Vagina (tissue), 2 donors: ENCODE measurements at regions not wholly inside any gene's neighbourhood (a gene's known extent, or its start where the extent isn't known, plus 50 kb on each side); places are given as distances from the start of the nearest gene placed in this dataset.

Experiments used
- POLR2A ChIP-seq, 2 donors: fragments of 450-650 bp; IDR thresholded peaks; one replicate each; pipeline ENCODE4 v1.6.1; 2017; ENCODE audit warnings: antibody characterized with exemption in 2 of 2, mild to moderate bottlenecking in 2 of 2, moderate library complexity in 2 of 2
- POLR2AphosphoS5 ChIP-seq, 2 donors: sonication (generic); formaldehyde crosslinking; IDR thresholded peaks; one replicate each; pipeline ENCODE4 v1.9.0; 2017; ENCODE audit warnings: antibody characterized with exemption in 2 of 2, mild to moderate bottlenecking in 2 of 2, low read depth in 1 of 2; ENCODE audit not compliant: insufficient read depth in 1 of 2
- TF ChIP-seq, protein P1 (sequence below), 3 experiments: fragments of 450-650 bp in 2 of 3; fragments of 200-600 bp in 1 of 3; sonication (generic) in 1 of 3; IDR thresholded peaks; one replicate each; pipeline ENCODE4 v1.5.1; 2017 to 2019; ENCODE audit warnings: antibody characterized with exemption in 3 of 3, mild to moderate bottlenecking in 2 of 3, moderate library complexity in 2 of 3

DNA sequence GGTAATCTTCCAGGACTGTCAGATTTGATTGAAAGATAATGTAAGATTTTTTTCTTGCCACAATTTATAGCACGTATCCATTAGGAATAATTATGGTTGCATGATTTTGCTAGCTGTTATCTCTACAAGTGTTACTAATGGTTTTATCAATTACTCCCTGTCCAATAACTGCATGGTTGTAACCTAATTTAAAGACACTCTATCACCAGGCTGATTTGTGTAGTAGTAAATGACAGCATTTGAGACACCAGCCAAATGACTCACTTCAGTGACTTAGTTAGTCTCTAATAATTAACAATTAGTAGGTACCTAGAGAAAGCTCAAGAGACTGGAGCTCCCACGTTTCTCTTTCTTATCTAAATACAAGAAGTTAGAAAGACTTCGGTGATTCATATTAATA lies 453.8 kb upstream of the POU3F2 start:
- TF ChIP-seq, protein P1, sequence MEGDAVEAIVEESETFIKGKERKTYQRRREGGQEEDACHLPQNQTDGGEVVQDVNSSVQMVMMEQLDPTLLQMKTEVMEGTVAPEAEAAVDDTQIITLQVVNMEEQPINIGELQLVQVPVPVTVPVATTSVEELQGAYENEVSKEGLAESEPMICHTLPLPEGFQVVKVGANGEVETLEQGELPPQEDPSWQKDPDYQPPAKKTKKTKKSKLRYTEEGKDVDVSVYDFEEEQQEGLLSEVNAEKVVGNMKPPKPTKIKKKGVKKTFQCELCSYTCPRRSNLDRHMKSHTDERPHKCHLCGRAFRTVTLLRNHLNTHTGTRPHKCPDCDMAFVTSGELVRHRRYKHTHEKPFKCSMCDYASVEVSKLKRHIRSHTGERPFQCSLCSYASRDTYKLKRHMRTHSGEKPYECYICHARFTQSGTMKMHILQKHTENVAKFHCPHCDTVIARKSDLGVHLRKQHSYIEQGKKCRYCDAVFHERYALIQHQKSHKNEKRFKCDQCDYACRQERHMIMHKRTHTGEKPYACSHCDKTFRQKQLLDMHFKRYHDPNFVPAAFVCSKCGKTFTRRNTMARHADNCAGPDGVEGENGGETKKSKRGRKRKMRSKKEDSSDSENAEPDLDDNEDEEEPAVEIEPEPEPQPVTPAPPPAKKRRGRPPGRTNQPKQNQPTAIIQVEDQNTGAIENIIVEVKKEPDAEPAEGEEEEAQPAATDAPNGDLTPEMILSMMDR (IDR thresholded peaks at IDR 0.05), result no peak
- TF ChIP-seq POLR2A (IDR thresholded peaks at IDR 0.05) (no peak), POLR2AphosphoS5 (IDR thresholded peaks at IDR 0.05; ENCODE audit: insufficient read depth in 1 of 2, low read depth in 1 of 2) (no peak)
